Astrocyte (in vitro differentiated cells and primary cell): ENCODE measurements at regions not wholly inside any gene's neighbourhood (a gene's known extent, or its start where the extent isn't known, plus 50 kb on each side); places are given as distances from the start of the nearest gene placed in this dataset.

ENCODE experiments used
- CTCF ChIP-seq: IDR thresholded peaks from 2 replicates; pipeline ENCODE4 v1.5.1; 2011; ENCODE audit warnings: low read depth, mild to moderate bottlenecking, inconsistent platforms, low read length, moderate library complexity; ENCODE audit not compliant: insufficient read depth
- EZH2 ChIP-seq: IDR thresholded peaks from 2 replicates; pipeline ENCODE4 v1.6.1; 2012; ENCODE audit warnings: mild to moderate bottlenecking, low read length, inconsistent platforms; ENCODE audit not compliant: insufficient read depth

GRCh38 chr10:117470733-117471132 lies 71.8 kb upstream of the EMX2 start:
- TF ChIP-seq CTCF (no peak), EZH2 (no peak)
